ENCODE measurements at regions not wholly inside any gene's neighbourhood (a gene's known extent, or its start where the extent isn't known, plus 50 kb on each side); places are given as distances from the start of the nearest gene placed in this dataset.

- no peak for TF ChIP-seq CTCF (IDR thresholded peaks at IDR 0.05; ENCODE audit: low read length)
- TF ChIP-seq EZH2 (IDR thresholded peaks at IDR 0.05; ENCODE audit: borderline replicate concordance, low read length) = no peak
Observed at GRCh38 chr13:106369091-106369490, 166.4 kb downstream of the EFNB2 start.
